GM18951 (cell line): ENCODE measurements at regions not wholly inside any gene's neighbourhood (a gene's known extent, or its start where the extent isn't known, plus 50 kb on each side); places are given as distances from the start of the nearest gene placed in this dataset.

Experiments used
- POLR2A ChIP-seq: IDR thresholded peaks from 4 replicates; pipeline ENCODE4 v1.6.1; 2011; ENCODE audit warnings: mild to moderate bottlenecking; ENCODE audit not compliant: insufficient read length, insufficient read depth; ENCODE audit errors: extremely low read depth
- in situ Hi-C: fragments of 300-500 bp; cut with MboI; formaldehyde crosslinking; loops from one replicate; pipeline ENCODE4 v1.12.0; 2022; ENCODE audit warnings: low sequenced_read_pairs, mixed read lengths, inconsistent platforms; ENCODE audit not compliant: unreplicated experiment

DNA sequence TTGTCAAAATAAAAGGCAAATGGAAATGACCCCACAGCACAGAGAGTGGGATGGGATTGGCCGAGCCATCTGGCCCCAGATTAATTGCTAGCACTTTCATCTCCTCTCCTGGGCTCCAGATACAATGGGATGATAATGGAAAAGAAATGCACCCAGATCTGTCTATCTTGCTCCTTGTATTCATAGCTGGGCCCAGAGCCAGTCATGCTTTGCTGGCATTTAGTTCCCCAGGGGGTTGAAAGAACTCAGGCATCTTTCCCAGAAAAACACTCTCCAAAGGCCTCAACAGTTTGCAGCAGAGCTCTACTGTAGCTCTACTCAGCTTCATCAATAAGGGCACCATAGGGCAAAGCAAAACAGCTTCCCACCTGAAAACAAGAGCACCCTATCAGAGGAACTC, 116.0 kb upstream of the FOXA2 start:
- TF ChIP-seq POLR2A, result no peak
- in situ Hi-C loops, result no loop called here

DNA sequence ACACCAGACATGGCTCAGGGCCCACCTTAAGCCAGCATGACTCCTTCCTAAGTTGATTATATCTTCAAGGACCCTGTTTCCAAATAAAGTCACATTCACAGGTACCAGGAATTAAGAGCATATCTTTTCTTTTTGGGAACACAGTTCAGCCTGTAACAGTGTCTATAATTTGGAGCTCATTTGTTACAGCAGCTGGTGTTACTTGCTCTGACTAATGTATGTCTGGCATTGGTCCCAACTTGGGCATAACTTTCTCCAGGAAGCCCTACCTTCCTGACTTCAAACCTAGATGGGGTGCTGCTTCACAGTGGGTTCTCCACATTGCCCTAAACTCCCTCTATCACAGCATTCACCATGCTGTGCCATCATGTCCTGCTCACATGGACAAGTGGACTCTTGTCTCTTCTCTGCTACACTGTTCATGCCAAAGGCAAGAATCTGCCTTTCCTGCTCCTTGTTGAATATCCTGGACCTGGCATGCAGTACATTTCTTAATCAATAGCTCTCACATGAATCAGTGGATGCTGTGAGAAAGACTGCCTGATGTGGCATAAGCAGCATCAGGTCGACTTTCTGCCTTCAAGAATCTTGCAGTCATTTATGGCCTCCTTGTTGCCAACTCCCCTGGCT, 117.4 kb upstream of the FOXA2 start:
- TF ChIP-seq POLR2A, result no peak
- in situ Hi-C loops, result no loop called here

DNA sequence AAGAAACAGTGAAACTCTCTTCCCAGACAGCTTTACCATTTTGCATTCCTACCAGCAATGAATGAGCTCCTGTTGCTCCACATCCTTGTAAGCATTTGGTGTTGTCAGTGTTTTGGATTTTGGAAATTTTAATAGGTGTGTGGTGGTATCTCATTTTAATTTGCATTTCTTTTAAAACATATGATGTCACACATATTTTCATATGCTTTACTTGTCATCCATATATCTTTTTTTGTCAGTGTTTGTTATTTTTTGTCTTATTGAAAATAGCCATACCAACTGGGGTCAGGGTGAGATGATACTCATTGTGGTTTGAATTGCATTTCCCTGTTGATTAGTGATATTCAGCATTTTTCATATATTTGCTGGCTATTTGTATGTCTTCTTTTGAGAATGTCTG, 119.5 kb upstream of the FOXA2 start:
- in situ Hi-C loops, result no loop called here
- no peak for TF ChIP-seq POLR2A

DNA sequence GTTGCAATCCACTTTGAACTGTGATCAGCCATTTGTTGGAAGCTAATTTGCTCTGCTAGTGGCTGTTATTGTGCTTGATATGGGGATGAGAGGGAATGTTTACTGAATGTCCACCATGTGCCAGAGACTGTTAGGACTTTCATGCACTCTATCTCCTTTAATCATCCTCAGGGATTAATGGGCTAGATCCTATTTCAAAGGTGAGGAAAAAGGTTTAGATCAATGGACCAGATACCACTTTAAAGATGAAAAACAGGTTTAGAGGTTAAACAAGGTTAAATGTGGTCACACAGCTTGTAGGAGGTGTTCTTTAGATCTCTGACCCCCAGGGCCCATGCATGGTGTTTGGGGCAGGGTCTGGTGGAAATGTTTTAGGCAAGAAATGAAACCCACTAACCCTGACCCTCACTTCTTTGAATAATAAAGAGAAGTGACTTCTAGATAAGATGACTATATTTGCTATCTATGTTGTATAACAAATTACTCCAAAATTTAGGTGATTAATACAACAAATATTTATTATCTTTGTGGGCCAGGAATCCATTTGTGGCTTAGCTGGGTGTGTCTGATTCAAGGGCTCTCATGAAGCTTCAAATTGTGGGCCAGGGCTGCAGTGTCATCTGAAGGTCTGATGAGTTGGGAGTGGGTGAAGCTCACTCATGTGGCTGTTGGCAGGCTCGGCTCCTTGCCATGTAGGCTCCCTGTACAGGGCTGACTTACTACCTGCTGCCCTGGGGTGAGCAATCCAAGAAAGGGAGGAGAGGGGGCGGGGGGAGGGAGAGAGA, 127.8 kb upstream of the FOXA2 start:
- no peak for TF ChIP-seq POLR2A
- in situ Hi-C loops, result no loop called here

DNA sequence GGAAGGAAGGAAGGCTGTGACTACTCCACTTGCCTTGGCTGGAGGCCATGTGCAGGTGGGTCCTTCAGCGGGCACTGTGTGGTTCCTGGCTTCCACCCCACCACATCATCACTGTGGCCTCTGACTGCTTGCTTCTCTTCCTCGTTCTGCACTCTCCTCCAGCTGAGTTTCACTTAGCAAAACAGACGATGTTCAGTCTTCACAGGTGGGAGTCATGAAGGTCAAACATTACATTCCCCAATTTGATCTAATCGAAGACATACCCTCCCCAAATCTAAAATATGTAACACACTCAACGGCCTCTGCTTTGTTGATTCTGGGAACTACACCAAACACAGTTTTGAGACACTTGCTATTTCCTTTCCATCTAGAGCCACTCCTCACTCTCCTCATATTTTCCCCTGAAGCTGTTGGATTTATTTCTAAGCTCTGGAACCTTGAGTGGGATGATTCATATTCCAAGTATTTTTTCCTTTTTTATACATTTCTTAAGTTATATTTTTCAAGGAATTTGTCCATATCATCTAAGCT, 132.5 kb upstream of the FOXA2 start:
- in situ Hi-C loops, result no loop called here
- TF ChIP-seq POLR2A, result no peak

DNA sequence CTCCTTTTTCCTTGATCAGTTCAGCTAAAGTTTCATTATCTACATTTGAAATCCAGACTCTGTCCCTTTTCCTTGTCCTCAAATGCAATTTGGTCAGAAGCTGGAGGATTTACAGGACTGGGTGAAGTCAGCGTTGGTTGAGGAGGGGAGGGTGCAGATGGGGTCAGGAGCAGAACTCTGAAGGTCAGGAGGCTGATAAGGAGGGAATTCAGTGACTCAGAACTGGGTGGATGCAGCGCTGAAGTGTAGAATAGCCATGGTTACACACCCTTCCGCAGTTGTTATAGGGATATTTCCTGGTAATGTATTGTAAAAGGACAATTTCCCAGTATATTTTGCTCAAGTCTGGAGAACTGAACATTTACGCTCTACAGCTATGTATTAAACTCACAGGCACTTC, 133.1 kb upstream of the FOXA2 start:
- in situ Hi-C loops, result no loop called here
- TF ChIP-seq POLR2A, result no peak

DNA sequence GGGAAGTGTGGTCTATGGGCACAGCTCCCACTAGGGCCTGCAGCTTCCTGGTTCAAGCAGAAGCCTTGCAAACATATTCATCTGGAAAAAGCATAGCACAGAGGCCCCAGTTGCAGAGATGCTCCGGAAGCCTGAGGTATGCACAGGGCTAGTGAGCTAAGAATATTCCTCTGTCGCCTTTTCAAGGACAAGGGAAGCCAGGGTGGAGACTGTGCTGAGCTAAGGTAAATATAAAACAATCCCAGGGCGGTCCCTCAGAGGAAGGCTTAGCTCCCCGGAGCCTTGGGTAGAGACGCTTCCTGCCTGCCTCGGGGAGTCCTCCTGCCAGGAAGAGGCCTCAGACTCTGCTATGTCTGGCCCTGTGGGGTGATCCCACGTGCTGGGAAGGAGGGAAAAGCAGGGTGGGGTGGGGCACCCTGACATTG, 134.8 kb upstream of the FOXA2 start:
- no peak for TF ChIP-seq POLR2A
- in situ Hi-C loops, result no loop called here

DNA sequence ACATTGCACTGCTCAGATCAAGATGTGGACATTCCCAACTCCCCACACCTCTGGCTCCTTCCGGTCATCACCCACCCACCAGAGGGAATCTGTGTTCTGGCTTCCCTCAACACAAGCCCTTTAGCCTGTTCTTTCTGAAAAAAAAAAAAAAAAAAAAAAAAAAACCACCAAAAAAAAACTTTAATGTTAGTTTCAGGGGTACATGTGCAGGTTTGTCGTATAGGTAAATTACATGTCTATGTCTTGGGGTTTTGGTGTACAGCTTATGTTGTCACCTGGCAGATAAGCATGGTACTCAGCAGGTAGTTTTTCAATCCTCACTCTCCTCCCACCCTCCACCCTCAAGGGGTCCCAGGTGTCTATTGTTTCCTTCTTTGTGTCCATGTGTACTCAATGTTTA, 135.8 kb upstream of the FOXA2 start:
- no peak for TF ChIP-seq POLR2A
- in situ Hi-C loops, result no loop called here

DNA sequence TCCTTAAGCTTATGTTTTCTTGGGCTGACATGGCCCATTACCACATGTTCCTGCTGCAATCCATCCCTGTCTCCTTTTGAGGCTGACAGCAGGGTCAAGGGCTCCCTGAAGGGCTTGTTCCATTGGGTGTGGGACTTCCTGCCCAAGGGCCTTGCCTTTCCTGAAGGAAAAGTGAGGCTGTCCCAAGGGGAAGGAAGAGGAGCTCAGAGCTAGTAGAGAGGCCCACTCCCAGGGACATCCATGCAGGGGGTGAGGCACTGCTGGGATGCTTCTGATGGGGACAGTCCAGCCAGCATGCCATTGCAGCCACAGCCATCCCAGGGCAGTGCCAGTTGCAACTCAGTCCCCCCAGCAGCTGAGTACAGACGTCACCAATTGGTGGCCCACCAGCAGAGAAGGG, 138.4 kb upstream of the FOXA2 start:
- TF ChIP-seq POLR2A, result no peak
- in situ Hi-C loops, result no loop called here

DNA sequence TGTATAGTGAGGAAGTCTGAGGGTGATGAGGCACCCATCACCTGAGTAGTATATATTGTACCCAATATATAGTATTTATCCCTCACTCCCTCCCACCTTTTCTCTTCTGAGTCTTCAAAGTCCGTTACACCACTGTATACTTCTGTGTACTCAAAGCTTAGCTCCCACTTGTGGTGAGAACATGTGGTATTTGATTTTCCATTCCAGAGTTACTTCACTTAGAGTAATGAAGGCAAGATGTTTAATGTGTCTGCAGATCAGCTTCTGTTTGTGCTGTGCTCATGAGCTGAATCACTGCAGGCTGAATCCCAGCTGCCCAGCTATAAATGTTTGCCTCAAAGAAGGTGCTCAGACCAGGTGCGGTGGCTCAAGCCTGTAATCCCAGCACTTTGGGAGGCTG, 139.3 kb upstream of the FOXA2 start:
- TF ChIP-seq POLR2A, result no peak
- in situ Hi-C loops, result no loop called here

DNA sequence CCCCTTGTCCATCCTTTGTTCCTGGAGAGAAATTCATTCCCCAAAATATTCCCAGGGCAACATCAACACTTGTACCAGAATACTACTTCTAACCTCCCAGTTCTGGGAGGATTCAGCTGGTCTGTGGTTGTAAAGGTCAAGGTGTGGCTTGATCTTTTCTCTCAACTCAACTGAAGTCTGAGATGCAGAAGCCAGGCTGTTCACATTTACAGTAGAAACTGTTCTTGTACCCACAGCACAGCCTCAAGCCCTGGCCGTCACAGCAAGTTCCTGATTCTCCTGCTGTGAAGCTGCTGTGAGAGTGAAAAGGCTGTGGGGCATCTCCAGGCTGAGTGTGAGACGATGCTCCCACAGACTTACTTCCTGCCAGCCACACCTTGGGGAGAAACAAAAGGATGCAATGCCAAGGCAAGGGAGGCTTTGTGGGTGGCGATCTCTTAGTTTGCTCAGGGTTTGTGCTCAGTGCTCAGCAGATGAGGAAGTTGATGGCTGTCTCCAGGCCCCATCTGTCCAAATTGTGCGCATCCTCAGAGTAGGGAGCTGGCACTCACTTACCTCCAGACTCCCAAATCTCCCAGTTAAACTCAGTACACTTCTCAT, 143.9 kb upstream of the FOXA2 start:
- no peak for TF ChIP-seq POLR2A
- in situ Hi-C loops, result no loop called here

DNA sequence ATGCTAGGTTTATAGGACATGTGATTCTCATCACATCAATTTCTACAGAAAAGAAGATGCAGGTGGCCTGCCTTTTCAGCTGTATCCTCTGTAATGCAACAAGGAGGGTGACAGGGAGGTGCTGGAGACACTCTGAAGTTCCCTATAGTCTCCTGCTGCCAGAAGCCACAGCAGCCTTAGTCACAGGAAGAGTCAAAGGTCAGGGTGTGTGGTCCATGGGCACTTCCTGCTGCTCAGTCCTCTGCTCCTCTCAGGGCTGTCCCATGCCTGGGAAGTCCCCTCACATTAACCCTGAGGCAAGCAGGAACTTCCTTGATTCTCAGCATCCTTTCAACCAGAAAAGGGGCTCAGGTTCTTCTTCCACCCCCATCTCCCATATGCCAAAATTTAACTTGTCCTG, 144.8 kb upstream of the FOXA2 start:
- in situ Hi-C loops, result no loop called here
- TF ChIP-seq POLR2A, result no peak

DNA sequence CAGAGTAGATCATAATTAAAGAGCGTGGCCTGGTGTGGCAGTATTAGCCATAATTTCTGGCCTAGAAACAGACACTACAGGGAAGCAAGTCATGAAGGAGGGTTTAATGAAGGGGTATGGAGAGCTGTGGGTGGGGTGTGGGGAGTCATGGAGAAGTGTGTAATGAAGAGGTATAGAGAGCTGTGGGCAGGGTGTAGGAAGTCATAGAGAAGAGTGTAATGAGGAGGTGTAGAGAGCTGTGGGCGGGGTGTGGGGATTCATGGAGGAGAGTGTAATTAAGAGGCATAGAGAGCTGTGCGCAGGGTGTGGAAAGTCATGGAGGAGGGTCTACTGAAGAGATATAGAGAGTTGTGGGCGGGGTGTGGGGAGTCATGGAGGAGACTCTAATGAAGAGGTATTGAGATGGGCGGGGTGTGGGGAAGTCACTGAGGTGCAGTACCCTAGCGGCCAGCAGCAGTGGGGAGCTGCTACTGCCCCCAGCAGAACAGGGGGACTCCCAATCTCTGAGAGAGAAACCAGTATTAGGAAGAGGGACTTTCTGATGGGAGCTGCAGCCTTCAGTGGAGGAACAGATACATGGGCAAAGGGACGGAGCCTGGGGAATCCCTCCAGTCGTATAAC, 145.4 kb upstream of the FOXA2 start:
- in situ Hi-C loops, result no loop called here
- TF ChIP-seq POLR2A, result no peak
